ENCODE measurements at regions not wholly inside any gene's neighbourhood (a gene's known extent, or its start where the extent isn't known, plus 50 kb on each side); places are given as distances from the start of the nearest gene placed in this dataset.

- no peak for TF ChIP-seq CTCF (IDR thresholded peaks at IDR 0.05; ENCODE audit: unreplicated experiment)
- DNase-seq (ENCODE audit: low spot score): no peak
- Mint-ChIP-seq H3K36me3 (ENCODE audit: low read depth, unreplicated experiment) (no peaks in the 10 kb centered on the region), H3K4me3 (ENCODE audit: unreplicated experiment) (no peak overlapping the region), H3K27me3 (ENCODE audit: unreplicated experiment) (peaks cover 3% of the 10 kb centered on the region), H3K4me1 (ENCODE audit: unreplicated experiment) (peaks cover 13% of the 10 kb centered on the region), H3K27ac (ENCODE audit: unreplicated experiment) (no peak overlapping the region), H3K9me3 (ENCODE audit: unreplicated experiment) (peaks cover 3% of the 10 kb centered on the region)
Observed at GRCh38 chr12:42741771-42742510, 152.4 kb upstream of the PRICKLE1 start.

- Mint-ChIP-seq H3K27me3 (ENCODE audit: unreplicated experiment) (peaks cover 3% of the 10 kb centered on the region), H3K9me3 (ENCODE audit: unreplicated experiment) (peaks cover 3% of the 10 kb centered on the region), H3K36me3 (ENCODE audit: low read depth, unreplicated experiment) (no peaks in the 10 kb centered on the region), H3K4me3 (ENCODE audit: unreplicated experiment) (no peak overlapping the region), H3K27ac (ENCODE audit: unreplicated experiment) (no peak overlapping the region), H3K4me1 (ENCODE audit: unreplicated experiment) (peaks cover 13% of the 10 kb centered on the region)
- no peak for TF ChIP-seq CTCF (IDR thresholded peaks at IDR 0.05; ENCODE audit: unreplicated experiment)
- DNase-seq (ENCODE audit: low spot score): no peak
Observed at GRCh38 chr12:42741091-42741490, 151.5 kb upstream of the PRICKLE1 start.

- Mint-ChIP-seq H3K4me1 (ENCODE audit: unreplicated experiment) (peaks cover 13% of the 10 kb centered on the region), H3K27ac (ENCODE audit: unreplicated experiment) (no peak overlapping the region), H3K9me3 (ENCODE audit: unreplicated experiment) (no peaks in the 10 kb centered on the region), H3K4me3 (ENCODE audit: unreplicated experiment) (no peak overlapping the region), H3K36me3 (ENCODE audit: low read depth, unreplicated experiment) (no peaks in the 10 kb centered on the region), H3K27me3 (ENCODE audit: unreplicated experiment) (peaks cover 2% of the 10 kb centered on the region)
- DNase-seq (ENCODE audit: low spot score): no peak
- no peak for TF ChIP-seq CTCF (IDR thresholded peaks at IDR 0.05; ENCODE audit: unreplicated experiment)
Observed at GRCh38 chr12:42737398-42737797, 147.9 kb upstream of the PRICKLE1 start.

- H3K4me1 Mint-ChIP-seq (ENCODE audit: unreplicated experiment): peaks cover 13% of the 10 kb centered on the region
- peaks cover 2% of the 10 kb centered on the region for H3K27me3 Mint-ChIP-seq (ENCODE audit: unreplicated experiment)
- no peak for DNase-seq (ENCODE audit: low spot score)
- no peak overlapping the region for H3K4me3 Mint-ChIP-seq (ENCODE audit: unreplicated experiment)
- H3K27ac Mint-ChIP-seq (ENCODE audit: unreplicated experiment): no peak overlapping the region
- no peaks in the 10 kb centered on the region for H3K9me3 Mint-ChIP-seq (ENCODE audit: unreplicated experiment)
- TF ChIP-seq CTCF (IDR thresholded peaks at IDR 0.05; ENCODE audit: unreplicated experiment): no peak
- H3K36me3 Mint-ChIP-seq (ENCODE audit: low read depth, unreplicated experiment): no peaks in the 10 kb centered on the region
Observed at GRCh38 chr12:42735861-42736361, 146.4 kb upstream of the PRICKLE1 start.

GRCh38 chr12:42733911-42734310, 144.4 kb upstream of the PRICKLE1 start:
- no peaks in the 10 kb centered on the region for H3K9me3 Mint-ChIP-seq (ENCODE audit: unreplicated experiment)
- no peak for TF ChIP-seq CTCF (IDR thresholded peaks at IDR 0.05; ENCODE audit: unreplicated experiment)

More at GRCh38 chr12:42733911-42734310, 144.4 kb upstream of the PRICKLE1 start:
- Mint-ChIP-seq H3K27me3 (ENCODE audit: unreplicated experiment) (no peaks in the 10 kb centered on the region), H3K4me1 (ENCODE audit: unreplicated experiment) (peaks cover under 1% of the 10 kb centered on the region), H3K27ac (ENCODE audit: unreplicated experiment) (no peak overlapping the region), H3K4me3 (ENCODE audit: unreplicated experiment) (no peak overlapping the region), H3K36me3 (ENCODE audit: low read depth, unreplicated experiment) (no peaks in the 10 kb centered on the region)
- DNase-seq (ENCODE audit: low spot score): no peak

Measured in endothelial cell (in vitro differentiated cells).